SK-N-SH treated with all-trans-retinoic acid at 6 μM for 48 hours (cell line): ENCODE measurements at regions not wholly inside any gene's neighbourhood (a gene's known extent, or its start where the extent isn't known, plus 50 kb on each side); places are given as distances from the start of the nearest gene placed in this dataset.

ENCODE experiments used
- ATAC-seq: fragments of 200-7000 bp; cut with Tn5 transposase; 3 replicates; pipeline ENCODE4 v1.9.1; 2020; ENCODE audit warnings: mild to moderate bottlenecking, moderate library complexity
- CREB5 ChIP-seq: fragments of 250-450 bp; sonication (Bioruptor Pico); IDR thresholded peaks from 2 replicates; pipeline ENCODE4 v1.5.1; 2020; ENCODE audit warnings: low read depth, mild to moderate bottlenecking, moderate library complexity
- CSRNP3 ChIP-seq: fragments of 250-450 bp; sonication (Bioruptor Pico); IDR thresholded peaks from 2 replicates; pipeline ENCODE4 v1.5.1; 2021; ENCODE audit warnings: mild to moderate bottlenecking, moderate library complexity
- ESRRG ChIP-seq: fragments of 250-450 bp; sonication (Bioruptor Pico); IDR thresholded peaks from 2 replicates; pipeline ENCODE4 v1.6.1; 2021; ENCODE audit warnings: mild to moderate bottlenecking
- GLIS3 ChIP-seq: fragments of 250-450 bp; sonication (Bioruptor Pico); IDR thresholded peaks from 2 replicates; pipeline ENCODE4 v1.5.0; 2020; ENCODE audit warnings: mild to moderate bottlenecking, moderate library complexity
- ISL1 ChIP-seq: fragments of 250-450 bp; sonication (Bioruptor Pico); IDR thresholded peaks from 2 replicates; pipeline ENCODE4 v2.1.2; 2022; ENCODE audit warnings: mild to moderate bottlenecking, moderate library complexity
- OSR1 ChIP-seq: fragments of 250-450 bp; sonication (Bioruptor Pico); IDR thresholded peaks from 2 replicates; pipeline ENCODE4 v1.8.0; 2022; ENCODE audit warnings: moderate library complexity, mild to moderate bottlenecking, inconsistent platforms
- PATZ1 ChIP-seq: fragments of 250-450 bp; sonication (Bioruptor Pico); IDR thresholded peaks from 2 replicates; pipeline ENCODE4 v1.8.0; 2020; ENCODE audit warnings: mild to moderate bottlenecking, moderate library complexity, borderline replicate concordance
- PPARA ChIP-seq: fragments of 250-450 bp; sonication (Bioruptor Pico); IDR thresholded peaks from 2 replicates; pipeline ENCODE4 v1.5.0; 2020; ENCODE audit warnings: mild to moderate bottlenecking, borderline replicate concordance
- RARB ChIP-seq: fragments of 250-450 bp; sonication (Bioruptor Pico); IDR thresholded peaks from 2 replicates; pipeline ENCODE4 v1.8.0; 2021; ENCODE audit warnings: mild to moderate bottlenecking, moderate library complexity
- TCF4 ChIP-seq: fragments of 250-450 bp; sonication (Bioruptor Pico); IDR thresholded peaks from 2 replicates; pipeline ENCODE4 v1.8.0; 2021; ENCODE audit warnings: mild to moderate bottlenecking, moderate library complexity, borderline replicate concordance
- TOX ChIP-seq: fragments of 250-450 bp; sonication (Bioruptor Pico); IDR thresholded peaks from 2 replicates; pipeline ENCODE4 v1.8.0; 2021; ENCODE audit warnings: mild to moderate bottlenecking, moderate library complexity, borderline replicate concordance
- TSHZ2 ChIP-seq: fragments of 250-450 bp; sonication (Bioruptor Pico); IDR thresholded peaks from 2 replicates; pipeline ENCODE4 v1.5.0; 2020; ENCODE audit warnings: mild to moderate bottlenecking, moderate library complexity
- ZC3H10 ChIP-seq: fragments of 250-450 bp; sonication (Bioruptor Pico); IDR thresholded peaks from 2 replicates; pipeline ENCODE4 v1.5.1; 2021; ENCODE audit warnings: mild to moderate bottlenecking, moderate library complexity
- ZFP3 ChIP-seq: fragments of 250-450 bp; sonication (Bioruptor Pico); IDR thresholded peaks from 2 replicates; pipeline ENCODE4 v1.5.0; 2020; ENCODE audit warnings: mild to moderate bottlenecking, moderate library complexity
- ZFP30 ChIP-seq: fragments of 450-650 bp; formaldehyde crosslinking; IDR thresholded peaks from 2 replicates; pipeline ENCODE4 v1.5.0; 2022; ENCODE audit warnings: mild to moderate bottlenecking, moderate library complexity
- ZNF565 ChIP-seq: fragments of 450-650 bp; formaldehyde crosslinking; conservative IDR thresholded peaks from 2 replicates; pipeline ENCODE4 v1.5.0; 2020; ENCODE audit warnings: low read depth, mild to moderate bottlenecking, moderate library complexity
- ZNF70 ChIP-seq: fragments of 450-650 bp; formaldehyde crosslinking; IDR thresholded peaks from 2 replicates; pipeline ENCODE4 v1.5.0; 2020; ENCODE audit warnings: mild to moderate bottlenecking, moderate library complexity
- ZNF8 ChIP-seq: fragments of 450-650 bp; formaldehyde crosslinking; IDR thresholded peaks from 2 replicates; pipeline ENCODE4 v1.5.0; 2020; ENCODE audit warnings: mild to moderate bottlenecking, moderate library complexity

- TF ChIP-seq TSHZ2 (CRISPR knock-in tag) (no peak), PPARA (CRISPR knock-in tag) (no peak), RARB (CRISPR knock-in tag) (no peak), GLIS3 (CRISPR knock-in tag) (no peak), TCF4 (CRISPR knock-in tag) (no peak), CREB5 (CRISPR knock-in tag) (no peak)
Measured at GRCh38 chr6:135581211-135581610, 83.7 kb upstream of the AHI1 start (continued).

GRCh38 chr6:135583256-135583761, 85.8 kb upstream of the AHI1 start:
- TF ChIP-seq CSRNP3 (no peak), TCF4 (CRISPR knock-in tag) (no peak), ISL1 (CRISPR knock-in tag) (no peak), OSR1 (CRISPR knock-in tag) (no peak), PPARA (CRISPR knock-in tag) (no peak), ZFP30 (CRISPR knock-in tag) (no peak), PATZ1 (CRISPR knock-in tag) (no peak), ESRRG (CRISPR knock-in tag) (no peak)
- TF ChIP-seq, all 23 proteins: peak for 0
- peak; percentile 58 for ATAC-seq

- no peak for ATAC-seq
- TF ChIP-seq ZFP3 (CRISPR knock-in tag) (no peak), CSRNP3 (no peak), TOX (no peak), ZFP30 (CRISPR knock-in tag) (no peak), ZNF8 (CRISPR knock-in tag) (no peak), CREB5 (CRISPR knock-in tag) (no peak), ZC3H10 (no peak), PATZ1 (CRISPR knock-in tag) (no peak), ZNF70 (CRISPR knock-in tag) (no peak), ZNF565 (no peak), TSHZ2 (CRISPR knock-in tag) (no peak)
- TF ChIP-seq, all 23 proteins: peak for 0
Measured at GRCh38 chr6:135586388-135586787, 88.8 kb upstream of the AHI1 start.
